ENCODE measurements at regions not wholly inside any gene's neighbourhood (a gene's known extent, or its start where the extent isn't known, plus 50 kb on each side); places are given as distances from the start of the nearest gene placed in this dataset.

DNA sequence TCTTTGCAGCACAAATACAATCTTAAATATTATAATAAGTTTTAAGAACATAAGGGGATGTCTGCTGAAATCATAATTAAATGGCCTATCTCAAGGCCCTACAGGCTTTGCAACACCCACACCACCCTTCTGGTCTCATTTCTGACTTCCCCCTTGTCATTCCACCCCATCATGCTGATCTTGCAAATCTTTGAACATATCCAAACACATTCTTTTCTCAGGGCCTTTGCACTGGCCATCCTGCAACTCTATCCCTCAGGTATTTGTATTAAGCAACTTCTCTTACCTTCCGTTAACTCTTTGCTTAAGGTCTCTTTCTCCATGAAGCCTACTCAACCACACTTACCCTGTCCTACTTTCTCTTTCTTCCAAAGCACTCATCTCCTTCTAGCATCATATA lies 51.8 kb upstream of the CCDC150 start:
- FAIRE-seq, result no peak

More for the DNA sequence above, 51.8 kb upstream of the CCDC150 start:
- no peaks in the 10 kb centered on the region for H3K9me1 ChIP-seq (replicated peaks; ENCODE audit: control insufficient read depth, extremely low read depth, insufficient read depth, low read length)
- H3K4me2 ChIP-seq (ENCODE audit: insufficient read depth, low read length), result no peak overlapping the region
- H2AFZ ChIP-seq (ENCODE audit: low read depth, low read length), result no peak overlapping the region
- H3K4me3 ChIP-seq (replicated peaks in 1 of 3; ENCODE audit: insufficient read depth in 1 of 3, low read depth in 1 of 3, low read length in 3 of 3), result no peak overlapping the region
- no TSS peak for BruUV-seq (replicated peaks)
- H3K4me1 ChIP-seq (ENCODE audit: control insufficient read depth, extremely low read depth, insufficient read depth, low read length), result peaks cover 7% of the 10 kb centered on the region
- TF ChIP-seq, protein P1, sequence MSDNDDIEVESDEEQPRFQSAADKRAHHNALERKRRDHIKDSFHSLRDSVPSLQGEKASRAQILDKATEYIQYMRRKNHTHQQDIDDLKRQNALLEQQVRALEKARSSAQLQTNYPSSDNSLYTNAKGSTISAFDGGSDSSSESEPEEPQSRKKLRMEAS (IDR thresholded peaks at IDR 0.05; ENCODE audit: insufficient read depth, insufficient read length), result no peak
- no peak for TF ChIP-seq MYC (IDR thresholded peaks at IDR 0.05; ENCODE audit: low read depth, low read length)
- no peak for TF ChIP-seq JUN (IDR thresholded peaks at IDR 0.05; ENCODE audit: borderline replicate concordance, insufficient read depth, insufficient read length, low read depth)
- TF ChIP-seq CTCF (IDR thresholded peaks at IDR 0.05; ENCODE audit: extremely low read depth in 1 of 2, insufficient read depth in 1 of 2, low read depth in 1 of 2, low read length in 2 of 2), result no peak
- TF ChIP-seq GATA2 (IDR thresholded peaks at IDR 0.05; ENCODE audit: insufficient read depth, insufficient read length, low read depth, low read length), result no peak
- no peak for TF ChIP-seq POLR2A (IDR thresholded peaks at IDR 0.05; ENCODE audit: low read depth, low read length)
- no peak for TF ChIP-seq POLR2AphosphoS5 (IDR thresholded peaks at IDR 0.05; ENCODE audit: insufficient read depth, low read depth, low read length)
- TF ChIP-seq FOS (IDR thresholded peaks at IDR 0.05; ENCODE audit: borderline replicate concordance, insufficient read depth, low read length), result no peak
- no peak for TF ChIP-seq EZH2 (IDR thresholded peaks at IDR 0.05; ENCODE audit: borderline replicate concordance, low read depth, low read length, severe bottlenecking)
- ChIA-PET CTCF (no interaction called here), POLR2A (no interaction called here)
- H3K36me3 ChIP-seq (ENCODE audit: control insufficient read depth in 2 of 2, extremely low read depth in 1 of 2, insufficient read depth in 2 of 2, low read length in 2 of 2), result no peaks in the 10 kb centered on the region
- no peaks in the 10 kb centered on the region for H4K20me1 ChIP-seq (replicated peaks; ENCODE audit: control insufficient read depth, extremely low read depth, insufficient read depth, low read length)
- dilution Hi-C loops (cut with MboI; ENCODE audit: extremely low pct_ligation_motif_present, low sequenced_read_pairs), result no loop called here
- H3K9me3 ChIP-seq (replicated peaks; ENCODE audit: control insufficient read depth, insufficient read depth, low read length), result no peaks in the 10 kb centered on the region
- no peak overlapping the region for H3K9ac ChIP-seq (replicated peaks; ENCODE audit: extremely low read depth, insufficient read depth, low read length)
- no peak for DNase-seq (ENCODE audit: low read depth, low spot score)
- no peak overlapping the region for H3K27ac ChIP-seq (ENCODE audit: insufficient read depth, low read depth, low read length)
- H3K79me2 ChIP-seq (ENCODE audit: control insufficient read depth, insufficient read depth, low read length), result no peaks in the 10 kb centered on the region
- intact Hi-C loops (cut with micrococcal nuclease), result no loop called here
- peaks cover 28 to 36% of the 10 kb centered on the region in 2 experiments for H3K27me3 ChIP-seq (ENCODE audit: control insufficient read depth in 2 of 2, insufficient read depth in 2 of 2, low read length in 2 of 2)

Data from endothelial cell of umbilical vein (primary cell).